GM21447 (cell line): ENCODE measurements at regions not wholly inside any gene's neighbourhood (a gene's known extent, or its start where the extent isn't known, plus 50 kb on each side); places are given as distances from the start of the nearest gene placed in this dataset.

Source experiments
- ATAC-seq: cut with Tn5 transposase; IDR thresholded peaks from one replicate; pipeline ENCODE4 v1.9.1; 2021; ENCODE audit not compliant: unreplicated experiment

GRCh38 chr14:85479306-85479705 is 50.6 kb upstream of the FLRT2 start:
- ATAC-seq, result no peak

- no peak for ATAC-seq
These were observed 50.2 kb upstream of the FLRT2 start for GRCh38 chr14:85479771-85480170.
